Stomach (tissue), 4 donors: ENCODE measurements at regions not wholly inside any gene's neighbourhood (a gene's known extent, or its start where the extent isn't known, plus 50 kb on each side); places are given as distances from the start of the nearest gene placed in this dataset.

Experiments
- CTCF ChIP-seq, 7 experiments: fragments of 450-650 bp in 4 of 7; fragments of 200-600 bp in 3 of 7; sonication (generic) in 3 of 7; IDR thresholded peaks; one replicate each; pipeline ENCODE4 v1.5.1; 2016 to 2019; ENCODE audit warnings: antibody characterized with exemption in 7 of 7, control low read depth in 2 of 7, mild to moderate bottlenecking in 1 of 7
- EP300 ChIP-seq: sonication (generic); formaldehyde crosslinking; IDR thresholded peaks from one replicate; pipeline ENCODE4 v1.6.1; 2017; ENCODE audit warnings: antibody characterized with exemption
- POLR2A ChIP-seq, 4 donors: fragments of 450-650 bp; IDR thresholded peaks; one replicate each; pipeline ENCODE4 v1.6.1; 2016; ENCODE audit warnings: antibody characterized with exemption in 4 of 4, control low read depth in 2 of 4, mild to moderate bottlenecking in 1 of 4, moderate library complexity in 1 of 4

DNA sequence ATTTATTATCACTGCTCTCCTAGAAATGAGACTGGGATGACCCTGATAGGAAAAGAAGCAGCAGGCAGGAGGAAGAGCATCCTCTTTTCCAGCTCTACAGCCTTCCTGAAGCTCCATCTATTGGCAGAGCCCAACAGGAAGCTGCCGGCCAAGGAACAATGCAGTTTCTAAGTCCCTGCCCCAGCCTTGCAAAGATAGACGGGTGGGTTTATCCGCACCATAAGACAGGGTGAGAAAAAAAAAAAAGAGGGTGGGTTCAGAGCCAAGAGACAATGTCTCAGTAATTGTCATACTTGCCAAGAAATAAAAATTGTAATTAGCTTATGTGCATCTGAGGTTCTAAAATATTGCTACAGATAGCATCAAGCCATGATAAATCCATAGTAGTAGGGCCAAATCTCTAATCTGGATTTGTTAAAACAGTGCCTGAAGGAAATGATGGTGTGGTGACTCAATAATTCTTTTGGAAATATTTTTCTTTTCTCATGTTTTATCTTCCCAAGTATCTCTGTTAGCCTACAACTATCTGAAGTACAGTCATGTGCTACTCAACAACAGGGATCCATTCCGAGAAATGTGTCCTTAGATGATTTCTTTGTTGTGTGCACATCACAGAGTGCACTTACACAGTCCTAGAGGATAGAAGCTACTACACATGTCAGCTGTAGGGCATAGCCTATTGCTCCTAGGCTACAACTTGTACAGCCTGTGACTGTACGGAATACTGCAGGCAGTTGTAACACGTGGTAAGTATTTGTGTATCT, 242.9 kb upstream of the CXCL12 start:
- TF ChIP-seq CTCF (IDR thresholded peaks at IDR 0.05) (no peak), EP300 (no peak), POLR2A (IDR thresholded peaks at IDR 0.05) (no peak)
